ENCODE measurements at regions not wholly inside any gene's neighbourhood (a gene's known extent, or its start where the extent isn't known, plus 50 kb on each side); places are given as distances from the start of the nearest gene placed in this dataset.

DNA sequence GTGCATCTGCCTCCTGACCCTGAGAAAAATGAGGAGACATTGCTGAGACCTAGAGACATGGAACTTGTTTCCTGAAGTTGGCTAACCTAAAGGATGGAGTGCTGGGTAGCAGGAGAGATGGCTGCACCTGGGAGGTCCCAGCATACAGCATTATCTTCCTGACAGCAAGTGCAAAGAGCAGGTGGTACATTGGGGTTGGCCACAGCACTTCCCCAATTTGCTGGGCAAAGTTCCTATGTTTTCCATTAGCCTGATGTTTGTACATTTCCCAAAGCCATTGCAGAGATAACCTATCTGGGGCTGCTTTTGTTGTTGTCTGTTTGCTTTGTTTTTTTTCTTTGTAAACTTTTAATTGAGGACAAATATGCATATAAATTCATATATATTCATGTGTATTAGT is 296.7 kb downstream of the HRH4 start:
- TF ChIP-seq, protein P1, sequence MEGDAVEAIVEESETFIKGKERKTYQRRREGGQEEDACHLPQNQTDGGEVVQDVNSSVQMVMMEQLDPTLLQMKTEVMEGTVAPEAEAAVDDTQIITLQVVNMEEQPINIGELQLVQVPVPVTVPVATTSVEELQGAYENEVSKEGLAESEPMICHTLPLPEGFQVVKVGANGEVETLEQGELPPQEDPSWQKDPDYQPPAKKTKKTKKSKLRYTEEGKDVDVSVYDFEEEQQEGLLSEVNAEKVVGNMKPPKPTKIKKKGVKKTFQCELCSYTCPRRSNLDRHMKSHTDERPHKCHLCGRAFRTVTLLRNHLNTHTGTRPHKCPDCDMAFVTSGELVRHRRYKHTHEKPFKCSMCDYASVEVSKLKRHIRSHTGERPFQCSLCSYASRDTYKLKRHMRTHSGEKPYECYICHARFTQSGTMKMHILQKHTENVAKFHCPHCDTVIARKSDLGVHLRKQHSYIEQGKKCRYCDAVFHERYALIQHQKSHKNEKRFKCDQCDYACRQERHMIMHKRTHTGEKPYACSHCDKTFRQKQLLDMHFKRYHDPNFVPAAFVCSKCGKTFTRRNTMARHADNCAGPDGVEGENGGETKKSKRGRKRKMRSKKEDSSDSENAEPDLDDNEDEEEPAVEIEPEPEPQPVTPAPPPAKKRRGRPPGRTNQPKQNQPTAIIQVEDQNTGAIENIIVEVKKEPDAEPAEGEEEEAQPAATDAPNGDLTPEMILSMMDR (IDR thresholded peaks at IDR 0.05), result no peak
- no peak for TF ChIP-seq EP300 (IDR thresholded peaks at IDR 0.05)
- TF ChIP-seq POLR2AphosphoS5 (IDR thresholded peaks at IDR 0.05), result no peak
- no peak for TF ChIP-seq POLR2A (IDR thresholded peaks at IDR 0.05)
